Epithelial cell of esophagus (primary cell): ENCODE measurements at regions not wholly inside any gene's neighbourhood (a gene's known extent, or its start where the extent isn't known, plus 50 kb on each side); places are given as distances from the start of the nearest gene placed in this dataset.
"Not testable (repeated sequence)": the region's sequence is repeated elsewhere in the genome, so short reads cannot be mapped to it uniquely, and the experiment has no call there.

Experiments used
- DNase-seq: peaks from one replicate; pipeline ENCODE4 v3.0.0; 2010; ENCODE audit warnings: low read depth
- H3K4me3 ChIP-seq: 2 replicates; pipeline ENCODE4 v1.5.1; 2011; ENCODE audit warnings: mild to moderate bottlenecking, low read length, control low read depth
- TF ChIP-seq, protein P1 (sequence below): IDR thresholded peaks from 2 replicates; pipeline ENCODE4 v1.5.1; 2011; ENCODE audit warnings: low read depth, mild to moderate bottlenecking, low read length, control low read depth, inconsistent platforms; ENCODE audit not compliant: insufficient read depth; ENCODE audit errors: missing control alignments

DNA sequence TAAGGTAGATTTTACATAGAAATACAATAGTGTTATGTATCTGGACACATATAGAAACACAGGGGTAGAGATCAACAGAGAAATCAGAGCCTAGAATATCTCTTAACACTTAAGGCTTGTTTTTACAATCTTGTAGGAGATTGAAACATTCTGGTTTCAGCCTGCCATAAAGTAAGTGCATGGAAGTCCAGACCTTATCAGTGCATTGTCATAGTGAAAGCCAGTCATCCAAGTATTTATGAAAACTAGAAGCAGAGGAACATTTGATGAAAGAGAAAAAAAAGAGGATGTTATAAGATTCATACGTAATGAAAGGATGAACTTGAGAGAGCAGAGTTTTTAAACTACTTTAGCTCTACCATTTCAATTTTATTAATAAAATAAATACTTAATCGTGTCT lies 194.3 kb upstream of the TRPC7 start:
- DNase-seq: no peak
- TF ChIP-seq, protein P1, sequence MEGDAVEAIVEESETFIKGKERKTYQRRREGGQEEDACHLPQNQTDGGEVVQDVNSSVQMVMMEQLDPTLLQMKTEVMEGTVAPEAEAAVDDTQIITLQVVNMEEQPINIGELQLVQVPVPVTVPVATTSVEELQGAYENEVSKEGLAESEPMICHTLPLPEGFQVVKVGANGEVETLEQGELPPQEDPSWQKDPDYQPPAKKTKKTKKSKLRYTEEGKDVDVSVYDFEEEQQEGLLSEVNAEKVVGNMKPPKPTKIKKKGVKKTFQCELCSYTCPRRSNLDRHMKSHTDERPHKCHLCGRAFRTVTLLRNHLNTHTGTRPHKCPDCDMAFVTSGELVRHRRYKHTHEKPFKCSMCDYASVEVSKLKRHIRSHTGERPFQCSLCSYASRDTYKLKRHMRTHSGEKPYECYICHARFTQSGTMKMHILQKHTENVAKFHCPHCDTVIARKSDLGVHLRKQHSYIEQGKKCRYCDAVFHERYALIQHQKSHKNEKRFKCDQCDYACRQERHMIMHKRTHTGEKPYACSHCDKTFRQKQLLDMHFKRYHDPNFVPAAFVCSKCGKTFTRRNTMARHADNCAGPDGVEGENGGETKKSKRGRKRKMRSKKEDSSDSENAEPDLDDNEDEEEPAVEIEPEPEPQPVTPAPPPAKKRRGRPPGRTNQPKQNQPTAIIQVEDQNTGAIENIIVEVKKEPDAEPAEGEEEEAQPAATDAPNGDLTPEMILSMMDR: no peak
- H3K4me3 ChIP-seq: no peak overlapping the region

DNA sequence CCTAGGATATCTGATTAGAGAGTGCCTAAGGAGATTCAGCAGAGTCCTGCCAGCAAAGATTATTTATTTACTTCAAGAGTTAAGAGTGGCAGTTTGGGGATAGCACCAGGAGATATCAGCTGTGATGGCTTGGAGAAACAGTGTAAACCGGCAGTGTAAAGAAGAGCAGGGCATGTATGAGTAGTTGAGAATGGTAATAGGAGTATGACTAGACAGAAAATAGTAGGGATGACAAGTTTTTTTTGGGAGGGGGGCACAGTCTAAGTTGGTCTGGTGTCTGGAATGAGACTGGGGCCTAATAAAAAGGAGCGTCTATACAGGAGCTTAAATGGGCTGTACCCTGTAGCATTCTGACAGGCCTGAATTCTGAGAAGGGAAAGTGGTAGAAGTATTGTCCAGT lies 181.8 kb upstream of the TRPC7 start:
- DNase-seq: not testable (repeated sequence)

DNA sequence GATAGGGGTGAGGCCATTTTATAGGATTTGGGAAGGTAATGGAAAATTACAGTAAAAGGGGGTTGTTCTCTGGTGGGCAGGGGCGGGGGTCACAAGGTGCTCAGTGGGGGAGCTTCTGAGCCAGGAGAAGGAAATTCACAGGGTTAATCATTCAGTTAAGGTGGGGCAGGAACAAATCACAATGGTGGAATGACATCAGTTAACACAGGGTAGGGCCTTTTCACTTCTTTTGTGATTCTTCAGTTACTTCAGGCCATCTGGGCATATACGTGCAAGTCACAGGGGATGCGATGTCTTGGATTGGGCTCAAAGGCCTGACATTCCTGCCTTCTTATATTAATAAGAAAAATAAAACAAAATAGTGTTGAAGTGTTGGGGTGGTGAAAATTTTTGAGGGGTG lies 181.1 kb upstream of the TRPC7 start:
- H3K4me3 ChIP-seq, DNase-seq: not testable (repeated sequence)

More for the DNA sequence above, 181.8 kb upstream of the TRPC7 start:
- not testable (repeated sequence) for H3K4me3 ChIP-seq

DNA sequence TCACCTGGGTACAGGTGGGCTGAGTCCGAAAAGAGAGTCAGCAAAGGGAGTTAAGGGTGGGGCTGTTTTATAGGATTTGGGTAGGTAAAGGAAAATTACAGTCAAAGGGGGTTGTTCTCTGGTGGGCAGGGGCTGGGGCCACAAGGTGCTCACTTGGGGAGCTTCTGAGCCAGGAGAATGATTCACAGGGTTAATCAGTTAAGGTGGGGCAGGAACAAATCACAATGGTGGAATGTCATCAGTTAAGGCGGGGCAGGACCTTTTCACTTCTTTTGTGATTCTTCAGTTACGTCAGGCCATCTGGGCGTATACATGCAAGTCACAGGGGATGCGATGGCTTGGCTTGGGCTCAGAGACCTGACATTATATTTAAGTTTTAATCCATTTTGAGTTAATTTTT lies 179.7 kb upstream of the TRPC7 start:
- DNase-seq: peak; percentile 27
- not testable (repeated sequence) for H3K4me3 ChIP-seq

DNA sequence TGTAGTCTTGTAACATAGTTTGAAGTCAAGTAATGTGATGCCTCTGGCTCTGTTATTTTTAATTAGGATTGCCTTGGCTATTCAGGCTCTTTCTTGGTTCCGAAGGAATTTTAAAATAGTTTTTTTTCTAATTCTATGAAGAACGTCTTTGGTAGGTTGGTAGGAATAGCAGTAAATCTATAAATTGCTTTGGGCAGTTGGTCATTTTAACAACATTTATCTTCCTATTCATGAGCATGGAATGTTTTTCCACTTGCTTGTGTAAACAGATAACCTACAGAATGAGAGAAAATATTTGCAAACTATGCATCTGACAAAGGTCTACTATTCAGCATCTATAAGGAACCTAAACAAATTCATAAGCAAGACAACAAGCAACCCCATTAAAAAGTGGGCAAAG lies 173.2 kb upstream of the TRPC7 start:
- no peak for DNase-seq
- TF ChIP-seq, protein P1: no peak

DNA sequence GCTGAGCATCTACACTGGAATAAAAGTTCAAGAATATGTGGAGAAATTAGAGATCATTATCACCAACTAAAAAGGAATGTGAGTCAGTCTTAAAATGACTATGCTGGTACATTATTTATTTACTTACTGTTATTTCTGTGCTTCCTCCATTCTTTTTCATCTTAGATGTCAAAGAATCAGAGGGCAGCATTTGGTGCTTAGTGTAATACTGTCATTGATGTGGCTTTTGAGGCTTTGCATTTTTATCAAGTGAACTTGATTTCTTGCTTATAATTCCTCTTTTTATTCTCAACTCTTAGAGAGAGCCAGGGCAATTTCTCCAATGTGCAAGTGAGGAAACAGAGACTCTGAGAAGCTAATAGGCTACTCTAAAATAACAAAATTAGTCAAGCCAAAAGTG lies 163.7 kb upstream of the TRPC7 start:
- no peak for DNase-seq
- H3K4me3 ChIP-seq: no peak overlapping the region
- TF ChIP-seq, protein P1: no peak

More for the DNA sequence above, 173.2 kb upstream of the TRPC7 start:
- no peak overlapping the region for H3K4me3 ChIP-seq

DNA sequence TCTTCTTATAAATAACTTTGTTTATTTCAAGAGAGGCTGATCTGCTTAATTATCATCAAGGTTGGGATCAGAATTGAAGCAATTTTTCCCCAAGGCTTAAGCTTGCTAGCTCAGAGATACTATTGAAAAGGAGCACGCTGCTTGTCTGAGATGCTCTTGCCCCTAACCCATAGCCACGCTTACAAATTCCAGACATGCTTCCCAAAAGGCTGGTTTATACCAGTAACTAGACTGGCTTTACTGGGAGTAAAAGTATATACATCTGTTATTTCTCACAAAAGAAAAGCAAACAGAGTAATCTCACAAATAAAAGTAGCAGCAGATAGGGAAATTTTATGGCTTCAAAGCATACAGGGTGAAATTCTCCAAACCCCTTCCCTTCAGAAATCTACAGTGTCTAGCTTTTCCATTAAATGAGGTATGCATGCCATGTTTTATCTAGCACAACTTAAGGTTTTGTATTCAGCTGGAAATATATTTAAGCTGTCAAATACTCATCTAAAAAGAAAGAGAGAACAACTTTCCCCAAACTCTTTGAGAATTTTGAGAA lies 163.2 kb upstream of the TRPC7 start:
- no peak for DNase-seq
- no peak overlapping the region for H3K4me3 ChIP-seq
- TF ChIP-seq, protein P1: no peak

DNA sequence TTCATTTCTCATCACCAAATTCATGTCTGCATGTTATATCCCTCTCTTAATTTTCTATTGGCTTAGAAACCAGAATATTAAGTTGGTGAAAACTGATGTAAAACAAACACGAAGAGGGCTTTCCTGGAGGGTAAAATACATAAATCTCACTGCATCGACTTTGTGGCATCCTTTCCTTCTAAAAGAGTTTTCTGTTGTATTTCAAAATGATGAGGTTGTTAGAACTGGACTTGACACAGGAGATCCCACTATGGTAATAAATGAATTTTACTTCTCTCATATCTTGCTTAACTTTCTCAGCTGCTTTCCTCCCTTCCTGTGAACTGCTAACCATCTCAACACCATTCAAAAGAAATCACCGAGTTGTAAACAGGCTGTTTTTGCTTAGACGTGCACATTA lies 162.0 kb upstream of the TRPC7 start:
- H3K4me3 ChIP-seq: no peak overlapping the region
- no peak for DNase-seq

More for the DNA sequence above, 162.0 kb upstream of the TRPC7 start:
- TF ChIP-seq, protein P1: no peak
